ENCODE measurements at regions not wholly inside any gene's neighbourhood (a gene's known extent, or its start where the extent isn't known, plus 50 kb on each side); places are given as distances from the start of the nearest gene placed in this dataset.

- DNase-seq (ENCODE audit: low read depth), result peak; percentile 49
- H3K4me3 ChIP-seq (ENCODE audit: low read length), result no peak overlapping the region
- TF ChIP-seq CTCF (IDR thresholded peaks at IDR 0.05; ENCODE audit: insufficient read depth, low read depth, low read length, missing control alignments), result no peak
Observed at GRCh38 chr2:12119841-12120240, 373.4 kb downstream of the LPIN1 start.

- peak; percentile 46 for DNase-seq (ENCODE audit: low read depth)
- no peak for TF ChIP-seq CTCF (IDR thresholded peaks at IDR 0.05; ENCODE audit: insufficient read depth, low read depth, low read length, missing control alignments)
- H3K4me3 ChIP-seq (ENCODE audit: low read length), result no peak overlapping the region
Observed at GRCh38 chr2:12120281-12121150, 374.1 kb downstream of the LPIN1 start.

GRCh38 chr2:12124790-12125189, 378.4 kb downstream of the LPIN1 start:
- H3K4me3 ChIP-seq (ENCODE audit: low read length), result no peak overlapping the region
- no peak for DNase-seq (ENCODE audit: low read depth)
- no peak for TF ChIP-seq CTCF (IDR thresholded peaks at IDR 0.05; ENCODE audit: insufficient read depth, low read depth, low read length, missing control alignments)

- DNase-seq (ENCODE audit: low read depth), result no peak
- H3K4me3 ChIP-seq (ENCODE audit: low read length), result no peak overlapping the region
- TF ChIP-seq CTCF (IDR thresholded peaks at IDR 0.05; ENCODE audit: insufficient read depth, low read depth, low read length, missing control alignments), result no peak
Observed at GRCh38 chr2:12126318-12126717, 379.9 kb downstream of the LPIN1 start.

GRCh38 chr2:12127638-12128037, 381.2 kb downstream of the LPIN1 start:
- no peak overlapping the region for H3K4me3 ChIP-seq (ENCODE audit: low read length)
- no peak for DNase-seq (ENCODE audit: low read depth)
- no peak for TF ChIP-seq CTCF (IDR thresholded peaks at IDR 0.05; ENCODE audit: insufficient read depth, low read depth, low read length, missing control alignments)

GRCh38 chr2:12131975-12132374, 385.5 kb downstream of the LPIN1 start:
- TF ChIP-seq CTCF (IDR thresholded peaks at IDR 0.05; ENCODE audit: insufficient read depth, low read depth, low read length, missing control alignments), result no peak
- H3K4me3 ChIP-seq (ENCODE audit: low read length), result no peak overlapping the region
- peak; percentile 19 for DNase-seq (ENCODE audit: low read depth)
